Gastroesophageal sphincter (tissue), 3 donors: ENCODE measurements at regions not wholly inside any gene's neighbourhood (a gene's known extent, or its start where the extent isn't known, plus 50 kb on each side); places are given as distances from the start of the nearest gene placed in this dataset.

Source experiments
- POLR2A ChIP-seq, 2 donors: fragments of 450-650 bp; IDR thresholded peaks; one replicate each; pipeline ENCODE4 v1.6.1; 2017; ENCODE audit warnings: antibody characterized with exemption in 2 of 2, mild to moderate bottlenecking in 2 of 2, moderate library complexity in 1 of 2
- TF ChIP-seq, protein P1 (sequence below), 4 experiments: fragments of 200-600 bp in 2 of 4; fragments of 450-650 bp in 2 of 4; sonication (generic) in 1 of 4; IDR thresholded peaks; one replicate each; pipeline ENCODE4 v1.5.1; 2017 to 2019; ENCODE audit warnings: antibody characterized with exemption in 4 of 4, mild to moderate bottlenecking in 2 of 4, moderate library complexity in 2 of 4

DNA sequence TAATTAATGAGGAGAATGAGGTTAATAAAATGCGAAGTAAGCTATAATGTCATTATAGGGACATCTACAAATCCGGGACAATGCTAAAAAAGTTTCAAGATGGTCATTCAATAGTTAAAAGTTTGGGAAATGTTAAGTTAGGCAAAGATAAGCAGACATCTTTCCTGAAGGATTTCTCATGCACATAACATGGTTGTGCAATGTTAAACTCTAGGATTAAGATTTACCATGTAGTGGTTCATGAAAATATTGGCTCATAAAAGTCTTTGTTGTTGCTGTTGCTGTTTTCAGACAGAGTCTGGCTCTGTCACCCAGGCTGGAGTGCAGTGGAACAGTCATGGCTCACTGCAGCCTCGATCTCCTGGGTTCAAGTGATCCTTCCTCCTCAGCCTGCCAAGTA, 751.5 kb upstream of the CCDC179 start:
- TF ChIP-seq, protein P1, sequence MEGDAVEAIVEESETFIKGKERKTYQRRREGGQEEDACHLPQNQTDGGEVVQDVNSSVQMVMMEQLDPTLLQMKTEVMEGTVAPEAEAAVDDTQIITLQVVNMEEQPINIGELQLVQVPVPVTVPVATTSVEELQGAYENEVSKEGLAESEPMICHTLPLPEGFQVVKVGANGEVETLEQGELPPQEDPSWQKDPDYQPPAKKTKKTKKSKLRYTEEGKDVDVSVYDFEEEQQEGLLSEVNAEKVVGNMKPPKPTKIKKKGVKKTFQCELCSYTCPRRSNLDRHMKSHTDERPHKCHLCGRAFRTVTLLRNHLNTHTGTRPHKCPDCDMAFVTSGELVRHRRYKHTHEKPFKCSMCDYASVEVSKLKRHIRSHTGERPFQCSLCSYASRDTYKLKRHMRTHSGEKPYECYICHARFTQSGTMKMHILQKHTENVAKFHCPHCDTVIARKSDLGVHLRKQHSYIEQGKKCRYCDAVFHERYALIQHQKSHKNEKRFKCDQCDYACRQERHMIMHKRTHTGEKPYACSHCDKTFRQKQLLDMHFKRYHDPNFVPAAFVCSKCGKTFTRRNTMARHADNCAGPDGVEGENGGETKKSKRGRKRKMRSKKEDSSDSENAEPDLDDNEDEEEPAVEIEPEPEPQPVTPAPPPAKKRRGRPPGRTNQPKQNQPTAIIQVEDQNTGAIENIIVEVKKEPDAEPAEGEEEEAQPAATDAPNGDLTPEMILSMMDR (IDR thresholded peaks at IDR 0.05), result no peak
- TF ChIP-seq POLR2A (IDR thresholded peaks at IDR 0.05), result no peak
